AG09309 (cell line): ENCODE measurements at regions not wholly inside any gene's neighbourhood (a gene's known extent, or its start where the extent isn't known, plus 50 kb on each side); places are given as distances from the start of the nearest gene placed in this dataset.

Experiments used
- DNase-seq: peaks from one replicate; pipeline ENCODE4 v3.0.0-alpha.2; 2010; ENCODE audit warnings: low read depth
- H3K4me3 ChIP-seq: 2 replicates; pipeline ENCODE4 v1.5.1; 2011; ENCODE audit warnings: mild to moderate bottlenecking, low read depth, low read length, moderate library complexity; ENCODE audit not compliant: control insufficient read depth
- TF ChIP-seq, protein P1 (sequence below): IDR thresholded peaks from 2 replicates; pipeline ENCODE4 v1.5.1; 2011; ENCODE audit warnings: mild to moderate bottlenecking, low read depth, low read length, inconsistent platforms; ENCODE audit not compliant: insufficient read depth, control insufficient read depth; ENCODE audit errors: missing control alignments

- TF ChIP-seq, protein P1, sequence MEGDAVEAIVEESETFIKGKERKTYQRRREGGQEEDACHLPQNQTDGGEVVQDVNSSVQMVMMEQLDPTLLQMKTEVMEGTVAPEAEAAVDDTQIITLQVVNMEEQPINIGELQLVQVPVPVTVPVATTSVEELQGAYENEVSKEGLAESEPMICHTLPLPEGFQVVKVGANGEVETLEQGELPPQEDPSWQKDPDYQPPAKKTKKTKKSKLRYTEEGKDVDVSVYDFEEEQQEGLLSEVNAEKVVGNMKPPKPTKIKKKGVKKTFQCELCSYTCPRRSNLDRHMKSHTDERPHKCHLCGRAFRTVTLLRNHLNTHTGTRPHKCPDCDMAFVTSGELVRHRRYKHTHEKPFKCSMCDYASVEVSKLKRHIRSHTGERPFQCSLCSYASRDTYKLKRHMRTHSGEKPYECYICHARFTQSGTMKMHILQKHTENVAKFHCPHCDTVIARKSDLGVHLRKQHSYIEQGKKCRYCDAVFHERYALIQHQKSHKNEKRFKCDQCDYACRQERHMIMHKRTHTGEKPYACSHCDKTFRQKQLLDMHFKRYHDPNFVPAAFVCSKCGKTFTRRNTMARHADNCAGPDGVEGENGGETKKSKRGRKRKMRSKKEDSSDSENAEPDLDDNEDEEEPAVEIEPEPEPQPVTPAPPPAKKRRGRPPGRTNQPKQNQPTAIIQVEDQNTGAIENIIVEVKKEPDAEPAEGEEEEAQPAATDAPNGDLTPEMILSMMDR, result no peak
- no peak for DNase-seq
- no peak overlapping the region for H3K4me3 ChIP-seq
Observed at GRCh38 chr21:37967036-37967435, 50.8 kb upstream of the KCNJ6 start.

DNA sequence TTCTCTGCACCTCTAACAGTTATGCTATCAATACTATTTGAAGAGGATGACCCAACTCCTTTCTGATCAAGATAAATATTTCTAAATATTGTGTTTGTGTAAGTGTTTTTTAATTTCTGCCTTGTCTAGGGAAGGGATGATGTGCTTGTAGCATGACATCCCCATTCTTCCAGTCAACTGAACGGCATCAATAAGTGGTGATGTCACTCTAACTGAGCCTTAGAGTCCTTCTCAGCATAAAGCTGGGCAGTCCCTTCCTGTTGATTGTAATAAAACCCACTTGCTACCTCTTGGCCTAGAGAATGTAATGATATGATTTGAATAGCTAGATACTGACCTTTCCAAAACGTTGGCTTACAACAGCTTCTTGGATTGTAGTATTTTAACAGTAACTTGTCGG is 52.5 kb upstream of the KCNJ6 start:
- no peak overlapping the region for H3K4me3 ChIP-seq
- no peak for DNase-seq
- TF ChIP-seq, protein P1, result no peak

DNA sequence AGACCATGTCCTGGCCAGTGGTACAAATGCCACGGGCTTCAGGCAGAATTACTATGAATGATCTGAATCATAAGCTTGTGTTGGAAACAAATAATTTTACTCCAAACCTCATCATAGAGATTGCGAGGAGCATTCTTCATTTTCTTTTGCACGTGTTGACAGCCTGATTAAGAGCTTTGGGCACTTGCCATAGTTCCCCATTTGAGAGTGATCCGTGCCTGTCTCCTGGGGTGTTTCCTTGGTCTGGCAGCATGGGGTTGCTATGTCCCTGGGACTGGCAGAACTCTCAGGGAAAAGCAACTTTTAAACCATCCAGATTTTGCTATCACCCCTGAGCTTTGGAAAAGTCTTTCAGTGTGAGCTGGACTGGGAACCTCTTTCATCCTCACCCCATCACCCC is 54.3 kb upstream of the KCNJ6 start:
- no peak for DNase-seq
- no peak overlapping the region for H3K4me3 ChIP-seq
- TF ChIP-seq, protein P1, result no peak

- TF ChIP-seq, protein P1, result no peak
- no peak overlapping the region for H3K4me3 ChIP-seq
- no peak for DNase-seq
Observed at GRCh38 chr21:37971390-37971950, 55.2 kb upstream of the KCNJ6 start.

- H3K4me3 ChIP-seq, result no peak overlapping the region
- DNase-seq, result no peak
- TF ChIP-seq, protein P1, result no peak
Observed at GRCh38 chr21:37974081-37974480, 57.8 kb upstream of the KCNJ6 start.

DNA sequence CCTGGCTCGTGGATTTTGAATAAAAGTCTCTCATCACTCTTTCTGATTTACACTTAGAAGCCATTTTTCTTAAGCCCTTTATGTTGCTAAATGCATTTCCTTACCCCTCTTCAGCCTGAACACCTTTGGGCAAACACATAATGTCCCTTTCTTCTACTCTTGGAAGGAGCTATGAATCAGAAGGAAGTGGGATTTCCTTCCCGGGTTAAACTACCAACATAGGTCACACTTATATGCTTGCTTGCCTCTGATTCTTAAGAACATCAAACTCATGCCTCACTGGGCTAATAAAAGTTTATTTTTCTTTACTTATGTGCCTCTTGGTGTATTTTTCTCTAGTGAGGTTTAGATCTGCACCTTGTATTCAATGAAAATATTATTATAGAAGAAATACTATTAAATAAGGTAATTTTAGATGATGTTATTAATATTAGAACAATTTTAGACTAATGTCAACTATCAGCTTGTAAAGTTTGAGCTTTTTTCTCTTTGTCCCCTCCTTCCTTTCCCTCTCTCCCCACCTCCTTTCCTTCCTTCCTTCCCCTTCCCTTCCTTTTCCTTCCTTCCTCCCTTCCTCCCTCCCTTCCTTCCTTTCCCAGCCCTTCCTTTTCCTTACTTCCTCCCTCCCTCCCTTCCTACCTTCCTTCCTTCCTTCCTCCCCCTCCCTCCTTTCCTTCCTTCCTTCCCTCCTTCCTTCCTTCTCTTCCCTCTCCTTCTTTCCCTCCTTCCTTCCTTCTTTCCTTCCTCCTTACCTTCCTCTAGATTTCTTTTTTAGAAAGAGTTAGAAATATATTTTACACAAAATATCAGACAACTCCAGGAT is 66.5 kb upstream of the KCNJ6 start:
- TF ChIP-seq, protein P1, result no peak

More for the DNA sequence above, 66.5 kb upstream of the KCNJ6 start:
- no peak for DNase-seq
- no peak overlapping the region for H3K4me3 ChIP-seq
